Mesodermal cell (in vitro differentiated cells): ENCODE measurements at regions not wholly inside any gene's neighbourhood (a gene's known extent, or its start where the extent isn't known, plus 50 kb on each side); places are given as distances from the start of the nearest gene placed in this dataset.
"Not testable (repeated sequence)": the region's sequence is repeated elsewhere in the genome, so short reads cannot be mapped to it uniquely, and the experiment has no call there.

Experiments used
- H3K27ac ChIP-seq: 2 replicates; pipeline ENCODE4 v1.7.0; 2013; ENCODE audit warnings: mild to moderate bottlenecking, low read depth, low read length, moderate library complexity; ENCODE audit not compliant: severe bottlenecking
- H3K36me3 ChIP-seq: 2 replicates; pipeline ENCODE4 v1.7.1; 2013; ENCODE audit warnings: mild to moderate bottlenecking, low read length, moderate library complexity; ENCODE audit not compliant: control insufficient read depth, insufficient read depth
- H3K4me1 ChIP-seq: one replicate; pipeline ENCODE4 v1.7.1; 2013; ENCODE audit warnings: mild to moderate bottlenecking, low read length; ENCODE audit not compliant: insufficient read depth, control insufficient read depth, poor library complexity, severe bottlenecking
- H3K4me3 ChIP-seq: 2 replicates; pipeline ENCODE4 v1.7.0; 2013; ENCODE audit warnings: low read length, control low read depth, mild to moderate bottlenecking; ENCODE audit not compliant: insufficient read depth, poor library complexity, severe bottlenecking; ENCODE audit errors: extremely low read depth
- H3K9me3 ChIP-seq: 2 replicates; pipeline ENCODE4 v1.7.1; 2013; ENCODE audit warnings: mild to moderate bottlenecking, low read length, moderate library complexity; ENCODE audit not compliant: control insufficient read depth
- WGBS, 2 experiments: methylation state at CpG; one replicate each; pipeline ENCODE4 v1.1.5; 2013; ENCODE audit warnings: missing lambda C conversion rate in 2 of 2; ENCODE audit not compliant: insufficient coverage in 2 of 2; 5-methylcytosine and 5-hydroxymethylcytosine counted together

- no peaks in the 10 kb centered on the region for H3K9me3 ChIP-seq
- peaks cover 6% of the 10 kb centered on the region for H3K4me1 ChIP-seq
- H3K4me3 ChIP-seq: no peak overlapping the region
- no peaks in the 10 kb centered on the region for H3K36me3 ChIP-seq
- H3K27ac ChIP-seq: no peak overlapping the region
- WGBS, 2 experiments: 86 to 95% methylated on average over 4 to 8 of the region's 14 CpGs
Observed at GRCh38 chr22:48923165-48923865, 904.4 kb downstream of the BRD1 start.

- Histone ChIP-seq H3K4me1 (peaks cover 6% of the 10 kb centered on the region), H3K27ac (no peak overlapping the region), H3K9me3 (no peaks in the 10 kb centered on the region), H3K4me3 (no peak overlapping the region), H3K36me3 (no peaks in the 10 kb centered on the region)
- 82 to 89% methylated on average over 7 to 12 of the region's 13 CpGs for WGBS, 2 experiments
Observed at GRCh38 chr22:48921411-48921903, 906.2 kb downstream of the BRD1 start.

GRCh38 chr22:48920776-48921241 is 906.9 kb downstream of the BRD1 start:
- Histone ChIP-seq H3K9me3 (no peaks in the 10 kb centered on the region), H3K27ac (no peak overlapping the region), H3K36me3 (no peaks in the 10 kb centered on the region), H3K4me1 (peaks cover 6% of the 10 kb centered on the region), H3K4me3 (no peak overlapping the region)
- WGBS, 2 experiments: 86 to 93% methylated on average over 13 of the region's 13 CpGs

GRCh38 chr22:48919851-48920589 is 907.7 kb downstream of the BRD1 start:
- no peak overlapping the region for H3K27ac ChIP-seq
- H3K4me1 ChIP-seq: peaks cover 6% of the 10 kb centered on the region
- H3K36me3 ChIP-seq: no peaks in the 10 kb centered on the region
- H3K9me3 ChIP-seq: no peaks in the 10 kb centered on the region
- 83 to 86% methylated on average over 15 to 17 of the region's 17 CpGs for WGBS, 2 experiments
- no peak overlapping the region for H3K4me3 ChIP-seq

GRCh38 chr22:48919187-48919590 is 908.5 kb downstream of the BRD1 start:
- peaks cover 6% of the 10 kb centered on the region for H3K4me1 ChIP-seq
- H3K27ac ChIP-seq: no peak overlapping the region
- H3K4me3 ChIP-seq: no peak overlapping the region
- 87 to 89% methylated on average over 16 to 18 of the region's 18 CpGs for WGBS, 2 experiments
- H3K9me3 ChIP-seq: no peaks in the 10 kb centered on the region
- no peaks in the 10 kb centered on the region for H3K36me3 ChIP-seq

- Histone ChIP-seq H3K9me3 (no peaks in the 10 kb centered on the region), H3K27ac (no peak overlapping the region), H3K4me1 (peaks cover 6% of the 10 kb centered on the region), H3K4me3 (no peak overlapping the region), H3K36me3 (no peaks in the 10 kb centered on the region)
- WGBS, 2 experiments: 88 to 94% methylated on average over 6 of the region's 7 CpGs
Observed at GRCh38 chr22:48918585-48919186, 909.0 kb downstream of the BRD1 start.

- H3K4me3 ChIP-seq, H3K4me1 ChIP-seq, H3K9me3 ChIP-seq, H3K27ac ChIP-seq, H3K36me3 ChIP-seq: not testable (repeated sequence)
- WGBS, 2 experiments: 100% methylated on average over 1 of the region's 7 CpGs; no CpG with 5 or more reads in 1 of the 2 experiments
Observed at GRCh38 chr22:48912356-48913066, 915.2 kb downstream of the BRD1 start.

- not testable (repeated sequence) for H3K9me3 ChIP-seq, H3K4me3 ChIP-seq, H3K27ac ChIP-seq, H3K36me3 ChIP-seq, H3K4me1 ChIP-seq
- 80% methylated on average over 1 of the region's 5 CpGs; no CpG with 5 or more reads in 1 of the 2 experiments for WGBS, 2 experiments
Observed at GRCh38 chr22:48911647-48912046, 916.0 kb downstream of the BRD1 start.

- H3K4me1 ChIP-seq, H3K27ac ChIP-seq, H3K9me3 ChIP-seq, H3K36me3 ChIP-seq, H3K4me3 ChIP-seq: not testable (repeated sequence)
- WGBS, 2 experiments: no CpG with 5 or more reads among the region's 4 CpGs
Observed at GRCh38 chr22:48911067-48911466, 916.6 kb downstream of the BRD1 start.

GRCh38 chr22:48908547-48908946 is 919.1 kb downstream of the BRD1 start:
- Histone ChIP-seq H3K4me3 (no peak overlapping the region), H3K27ac (no peak overlapping the region), H3K9me3 (no peaks in the 10 kb centered on the region), H3K36me3 (no peaks in the 10 kb centered on the region), H3K4me1 (no peaks in the 10 kb centered on the region)
- 94 to 99% methylated on average over 5 to 8 of the region's 9 CpGs for WGBS, 2 experiments
